Panc1 (cell line): ENCODE measurements at regions not wholly inside any gene's neighbourhood (a gene's known extent, or its start where the extent isn't known, plus 50 kb on each side); places are given as distances from the start of the nearest gene placed in this dataset.

Source experiments
- ATAC-seq: fragments of 200-7000 bp; cut with Tn5 transposase; 2 replicates; pipeline ENCODE4 v1.9.1; 2020; ENCODE audit warnings: mild to moderate bottlenecking, moderate library complexity
- BruUV-seq: library from RNA; stranded (reverse); fragments of 400-500 nt; replicated peaks from 2 replicates; lab custom pipeline; 2021; lab: Mats Ljungman, UMichigan
- CTCF ChIA-PET: fragments of 300-600 bp; sonication (Branson Sonifier 250); formaldehyde crosslinking; loops from one replicate; lab custom pipeline; 2022; ENCODE audit warnings: antibody characterized with exemption; lab: Charles Lee
- POLR2A ChIA-PET: fragments of 300-600 bp; sonication (Branson Sonifier 250); formaldehyde crosslinking; loops from one replicate; lab custom pipeline; 2022; ENCODE audit warnings: antibody characterized with exemption; lab: Charles Lee
- DNase-seq: peaks from one replicate; pipeline ENCODE4 v3.0.0-alpha.2; 2010; ENCODE audit warnings: low read depth, low spot score
- H3K27ac ChIP-seq: 2 replicates; pipeline ENCODE4 v1.5.1; 2011; ENCODE audit warnings: mild to moderate bottlenecking, low read length, inconsistent platforms
- H3K27me3 ChIP-seq: fragments of 200-500 bp; sonication (Bioruptor generic); 2 replicates; pipeline ENCODE4 v1.6.0; 2014; ENCODE audit warnings: low read length, inconsistent platforms; ENCODE audit not compliant: control insufficient read depth, insufficient read depth
- H3K36me3 ChIP-seq: fragments of 200-500 bp; sonication (Bioruptor generic); 2 replicates; pipeline ENCODE4 v1.5.1; 2014; ENCODE audit warnings: inconsistent platforms, mild to moderate bottlenecking, low read length, moderate library complexity; ENCODE audit not compliant: control insufficient read depth, insufficient read depth
- H3K4me1 ChIP-seq: 2 replicates; pipeline ENCODE4 v1.5.1; 2011; ENCODE audit warnings: inconsistent platforms, mild to moderate bottlenecking, low read length, moderate library complexity; ENCODE audit not compliant: control insufficient read depth, insufficient read depth
- H3K4me3 ChIP-seq, 2 experiments: 2 replicates each; pipeline ENCODE4 v1.5.1; 2011 to 2012; ENCODE audit warnings: low read depth in 2 of 2, low read length in 2 of 2, mild to moderate bottlenecking in 2 of 2, inconsistent platforms in 1 of 2, moderate library complexity in 1 of 2
- H3K9me3 ChIP-seq: fragments of 200-500 bp; sonication (Bioruptor generic); 2 replicates; pipeline ENCODE4 v1.5.1; 2014; ENCODE audit warnings: low read depth, mild to moderate bottlenecking, inconsistent platforms, low read length, moderate library complexity; ENCODE audit not compliant: control insufficient read depth, insufficient read depth
- POLR2AphosphoS5 ChIP-seq: IDR thresholded peaks from 2 replicates; pipeline ENCODE4 v1.6.1; 2012; ENCODE audit warnings: mild to moderate bottlenecking, low read depth, low read length, moderate library complexity
- SIN3A ChIP-seq: IDR thresholded peaks from 2 replicates; pipeline ENCODE4 v1.6.1; 2012; ENCODE audit warnings: low read depth, mild to moderate bottlenecking, low read length, moderate library complexity, borderline replicate concordance; ENCODE audit not compliant: insufficient read depth
- TCF7L2 ChIP-seq: IDR thresholded peaks from 2 replicates; pipeline ENCODE4 v1.6.1; 2011; ENCODE audit warnings: mild to moderate bottlenecking, low read depth, low read length, inconsistent platforms
- in situ Hi-C: cut with HindIII; loops from 2 replicates; pipeline ENCODE4 v1.10.0; 2016; ENCODE audit warnings: low sequenced_read_pairs, low pct_unique_long_range_greater_than_20kb
- intact Hi-C: fragments of 100-400 bp; cut with micrococcal nuclease; formaldehyde crosslinking; loops from one replicate; pipeline ENCODE4 v1.10.0; 2022; ENCODE audit not compliant: unreplicated experiment
- TF ChIP-seq, protein P1 (sequence below): fragments of 450-650 bp; IDR thresholded peaks from 2 replicates; pipeline ENCODE4 v1.5.1; 2017; ENCODE audit warnings: mild to moderate bottlenecking
- TF ChIP-seq, protein P2 (sequence below), 2 experiments: IDR thresholded peaks; 2 replicates each; pipeline ENCODE4 v1.6.1; 2011 to 2012; ENCODE audit warnings: low read depth in 2 of 2, control low read depth in 1 of 2, low read length in 1 of 2, mild to moderate bottlenecking in 1 of 2, moderate library complexity in 1 of 2; ENCODE audit not compliant: insufficient read depth in 1 of 2

- no peak for TF ChIP-seq POLR2AphosphoS5
- TF ChIP-seq, protein P1, sequence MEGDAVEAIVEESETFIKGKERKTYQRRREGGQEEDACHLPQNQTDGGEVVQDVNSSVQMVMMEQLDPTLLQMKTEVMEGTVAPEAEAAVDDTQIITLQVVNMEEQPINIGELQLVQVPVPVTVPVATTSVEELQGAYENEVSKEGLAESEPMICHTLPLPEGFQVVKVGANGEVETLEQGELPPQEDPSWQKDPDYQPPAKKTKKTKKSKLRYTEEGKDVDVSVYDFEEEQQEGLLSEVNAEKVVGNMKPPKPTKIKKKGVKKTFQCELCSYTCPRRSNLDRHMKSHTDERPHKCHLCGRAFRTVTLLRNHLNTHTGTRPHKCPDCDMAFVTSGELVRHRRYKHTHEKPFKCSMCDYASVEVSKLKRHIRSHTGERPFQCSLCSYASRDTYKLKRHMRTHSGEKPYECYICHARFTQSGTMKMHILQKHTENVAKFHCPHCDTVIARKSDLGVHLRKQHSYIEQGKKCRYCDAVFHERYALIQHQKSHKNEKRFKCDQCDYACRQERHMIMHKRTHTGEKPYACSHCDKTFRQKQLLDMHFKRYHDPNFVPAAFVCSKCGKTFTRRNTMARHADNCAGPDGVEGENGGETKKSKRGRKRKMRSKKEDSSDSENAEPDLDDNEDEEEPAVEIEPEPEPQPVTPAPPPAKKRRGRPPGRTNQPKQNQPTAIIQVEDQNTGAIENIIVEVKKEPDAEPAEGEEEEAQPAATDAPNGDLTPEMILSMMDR, result no peak
- H3K27me3 ChIP-seq, result no peaks in the 10 kb centered on the region
- no peaks in the 10 kb centered on the region for H3K9me3 ChIP-seq
- H3K4me1 ChIP-seq, result no peaks in the 10 kb centered on the region
- H3K4me3 ChIP-seq, result no peak overlapping the region
- ChIA-PET POLR2A (no interaction called here), CTCF (no interaction called here)
- intact Hi-C loops (no loop called here), in situ Hi-C loops (no loop called here)
- ATAC-seq (no peak), DNase-seq (no peak)
- H3K36me3 ChIP-seq, result no peaks in the 10 kb centered on the region
- H3K27ac ChIP-seq, result no peak overlapping the region
- BruUV-seq, result no TSS peak
Measured at GRCh38 chr4:177546745-177547144, 104.5 kb upstream of the AGA start.

DNA sequence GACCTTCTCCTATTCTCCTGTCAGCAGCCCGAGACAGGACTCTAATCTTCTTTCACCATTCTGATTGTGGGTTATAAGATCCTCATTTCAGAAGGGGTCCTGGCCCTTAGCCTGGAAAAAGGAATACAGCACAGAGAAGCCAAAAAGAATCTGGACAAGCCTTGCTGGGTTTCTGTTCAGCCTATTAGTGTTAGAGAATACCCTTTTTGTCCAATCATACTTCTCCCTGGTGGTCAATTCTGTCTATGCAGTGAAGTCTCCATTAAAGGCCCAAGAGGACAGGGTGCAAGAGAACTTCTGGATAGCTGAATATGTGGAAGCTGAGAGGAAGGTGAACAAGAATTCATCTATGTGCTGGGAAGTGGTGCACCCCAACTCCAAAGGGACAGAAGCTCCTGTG lies 105.7 kb upstream of the AGA start:
- POLR2A ChIA-PET, result no interaction called here
- CTCF ChIA-PET, result no interaction called here

More for the DNA sequence above, 105.7 kb upstream of the AGA start:
- H3K4me3 ChIP-seq, result no peak overlapping the region
- H3K27ac ChIP-seq, result no peak overlapping the region
- no peaks in the 10 kb centered on the region for H3K4me1 ChIP-seq
- in situ Hi-C loops (no loop called here), intact Hi-C loops (no loop called here)
- no peaks in the 10 kb centered on the region for H3K27me3 ChIP-seq
- H3K36me3 ChIP-seq, result no peaks in the 10 kb centered on the region
- DNase-seq (no peak), ATAC-seq (no peak)
- TF ChIP-seq, protein P2, sequence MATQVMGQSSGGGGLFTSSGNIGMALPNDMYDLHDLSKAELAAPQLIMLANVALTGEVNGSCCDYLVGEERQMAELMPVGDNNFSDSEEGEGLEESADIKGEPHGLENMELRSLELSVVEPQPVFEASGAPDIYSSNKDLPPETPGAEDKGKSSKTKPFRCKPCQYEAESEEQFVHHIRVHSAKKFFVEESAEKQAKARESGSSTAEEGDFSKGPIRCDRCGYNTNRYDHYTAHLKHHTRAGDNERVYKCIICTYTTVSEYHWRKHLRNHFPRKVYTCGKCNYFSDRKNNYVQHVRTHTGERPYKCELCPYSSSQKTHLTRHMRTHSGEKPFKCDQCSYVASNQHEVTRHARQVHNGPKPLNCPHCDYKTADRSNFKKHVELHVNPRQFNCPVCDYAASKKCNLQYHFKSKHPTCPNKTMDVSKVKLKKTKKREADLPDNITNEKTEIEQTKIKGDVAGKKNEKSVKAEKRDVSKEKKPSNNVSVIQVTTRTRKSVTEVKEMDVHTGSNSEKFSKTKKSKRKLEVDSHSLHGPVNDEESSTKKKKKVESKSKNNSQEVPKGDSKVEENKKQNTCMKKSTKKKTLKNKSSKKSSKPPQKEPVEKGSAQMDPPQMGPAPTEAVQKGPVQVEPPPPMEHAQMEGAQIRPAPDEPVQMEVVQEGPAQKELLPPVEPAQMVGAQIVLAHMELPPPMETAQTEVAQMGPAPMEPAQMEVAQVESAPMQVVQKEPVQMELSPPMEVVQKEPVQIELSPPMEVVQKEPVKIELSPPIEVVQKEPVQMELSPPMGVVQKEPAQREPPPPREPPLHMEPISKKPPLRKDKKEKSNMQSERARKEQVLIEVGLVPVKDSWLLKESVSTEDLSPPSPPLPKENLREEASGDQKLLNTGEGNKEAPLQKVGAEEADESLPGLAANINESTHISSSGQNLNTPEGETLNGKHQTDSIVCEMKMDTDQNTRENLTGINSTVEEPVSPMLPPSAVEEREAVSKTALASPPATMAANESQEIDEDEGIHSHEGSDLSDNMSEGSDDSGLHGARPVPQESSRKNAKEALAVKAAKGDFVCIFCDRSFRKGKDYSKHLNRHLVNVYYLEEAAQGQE (IDR thresholded peaks at IDR 0.05; ENCODE audit: insufficient read depth in 1 of 2, low read depth in 2 of 2, low read length in 1 of 2), result no peak
- TF ChIP-seq, protein P1, result no peak
- TF ChIP-seq SIN3A (no peak), TCF7L2 (no peak), POLR2AphosphoS5 (no peak)
- BruUV-seq, result no TSS peak
- H3K9me3 ChIP-seq, result no peaks in the 10 kb centered on the region
